HEK293T (cell line): ENCODE measurements at regions not wholly inside any gene's neighbourhood (a gene's known extent, or its start where the extent isn't known, plus 50 kb on each side); places are given as distances from the start of the nearest gene placed in this dataset.

Experiments
- CTCF ChIA-PET: fragments of 350-600 bp; formaldehyde crosslinking; extraction: SDS; loops from one replicate; lab custom pipeline; 2021; ENCODE audit warnings: antibody characterized with exemption, inconsistent platforms; lab: Yijun Ruan, JAX
- POLR2A ChIA-PET: fragments of 350-600 bp; formaldehyde crosslinking; extraction: SDS; loops from one replicate; lab custom pipeline; 2020; ENCODE audit warnings: antibody characterized with exemption, inconsistent platforms; lab: Yijun Ruan, JAX
- DNase-seq: peaks from one replicate; pipeline ENCODE4 v3.0.0; 2012; ENCODE audit warnings: mixed read lengths; ENCODE audit errors: extremely low spot score
- ARNT ChIP-seq: fragments of 450-650 bp; IDR thresholded peaks from 2 replicates; pipeline ENCODE4 v1.6.1; 2017; ENCODE audit warnings: mild to moderate bottlenecking
- BHLHE40 ChIP-seq: fragments of 450-650 bp; IDR thresholded peaks from 2 replicates; pipeline ENCODE4 v1.6.1; 2016; ENCODE audit warnings: mild to moderate bottlenecking, moderate library complexity, borderline replicate concordance
- CTBP1 ChIP-seq: fragments of 450-650 bp; IDR thresholded peaks from 2 replicates; pipeline ENCODE4 v1.6.1; 2016; ENCODE audit warnings: borderline replicate concordance
- ELF4 ChIP-seq: fragments of 450-650 bp; IDR thresholded peaks from 2 replicates; pipeline ENCODE4 v1.6.1; 2017; ENCODE audit warnings: antibody characterized with exemption
- FOXA1 ChIP-seq: fragments of 450-650 bp; IDR thresholded peaks from 2 replicates; pipeline ENCODE4 v1.6.1; 2016; ENCODE audit warnings: mild to moderate bottlenecking
- FOXK2 ChIP-seq: fragments of 450-650 bp; IDR thresholded peaks from 2 replicates; pipeline ENCODE4 v1.6.1; 2016; ENCODE audit warnings: mild to moderate bottlenecking
- FOXM1 ChIP-seq: fragments of 450-650 bp; IDR thresholded peaks from 2 replicates; pipeline ENCODE4 v1.6.1; 2017; ENCODE audit warnings: mild to moderate bottlenecking, borderline replicate concordance
- HDGF ChIP-seq: fragments of 450-650 bp; IDR thresholded peaks from 2 replicates; pipeline ENCODE4 v1.6.1; 2017; ENCODE audit warnings: antibody characterized with exemption, borderline replicate concordance
- L3MBTL2 ChIP-seq: fragments of 450-650 bp; conservative IDR thresholded peaks from 2 replicates; pipeline ENCODE4 v1.6.1; 2016; ENCODE audit warnings: mild to moderate bottlenecking
- LEF1 ChIP-seq: fragments of 450-650 bp; IDR thresholded peaks from 2 replicates; pipeline ENCODE4 v1.6.1; 2017; ENCODE audit warnings: mild to moderate bottlenecking, borderline replicate concordance
- NFRKB ChIP-seq: fragments of 450-650 bp; IDR thresholded peaks from 2 replicates; pipeline ENCODE4 v1.6.1; 2016; ENCODE audit warnings: mild to moderate bottlenecking, moderate library complexity
- PKNOX1 ChIP-seq: fragments of 450-650 bp; IDR thresholded peaks from 2 replicates; pipeline ENCODE4 v1.6.1; 2016
- SP1 ChIP-seq: fragments of 450-650 bp; IDR thresholded peaks from 2 replicates; pipeline ENCODE4 v1.6.1; 2017
- SUZ12 ChIP-seq: fragments of 450-650 bp; IDR thresholded peaks from 2 replicates; pipeline ENCODE4 v1.6.1; 2016; ENCODE audit warnings: mild to moderate bottlenecking
- TARDBP ChIP-seq: fragments of 450-650 bp; IDR thresholded peaks from 2 replicates; pipeline ENCODE4 v1.6.1; 2016
- ZNF384 ChIP-seq: fragments of 450-650 bp; IDR thresholded peaks from 2 replicates; pipeline ENCODE4 v1.6.1; 2016

- ChIA-PET POLR2A (no interaction called here), CTCF (no interaction called here)
- no peak for TF ChIP-seq SUZ12
- no peak for TF ChIP-seq FOXM1
- no peak for TF ChIP-seq L3MBTL2
- DNase-seq = no peak
Measured at GRCh38 chr2:16777123-16777870, 111.7 kb upstream of the CYRIA start.

- POLR2A ChIA-PET = no interaction called here
Measured at GRCh38 chr2:16775899-16776231, 110.2 kb upstream of the CYRIA start.

GRCh38 chr2:16774980-16775898, 109.6 kb upstream of the CYRIA start:
- DNase-seq = no peak
- ChIA-PET POLR2A (no interaction called here), CTCF (interaction anchor here (1.0 kb wide), 1 partner anchor 535 kb away, joined by 3 read pairs; no protein-coding TSS in a partner anchor)
- TF ChIP-seq ELF4 = no peak
- TF ChIP-seq BHLHE40 = no peak
- no peak for TF ChIP-seq PKNOX1
- TF ChIP-seq NFRKB = no peak
- no peak for TF ChIP-seq LEF1

More at GRCh38 chr2:16775899-16776231, 110.2 kb upstream of the CYRIA start:
- CTCF ChIA-PET = interaction anchor here (1.0 kb wide), 1 partner anchor 534 kb away, joined by 3 read pairs; no protein-coding TSS in a partner anchor
- TF ChIP-seq CTBP1 (no peak), L3MBTL2 (no peak), SP1 (no peak), PKNOX1 (no peak), ZNF384 (no peak), HDGF (no peak), FOXK2 (no peak), BHLHE40 (no peak), ELF4 (no peak), SUZ12 (no peak), LEF1 (no peak), NFRKB (no peak), ARNT (no peak), FOXM1 (no peak), FOXA1 (no peak)
- no peak for DNase-seq

GRCh38 chr2:16774091-16774490, 108.5 kb upstream of the CYRIA start:
- TF ChIP-seq CTBP1 = no peak
- TF ChIP-seq FOXM1 = no peak
- no peak for TF ChIP-seq FOXK2
- ChIA-PET POLR2A (no interaction called here), CTCF (no interaction called here)
- no peak for DNase-seq

GRCh38 chr2:16773080-16773713, 107.6 kb upstream of the CYRIA start:
- DNase-seq = peak; percentile 64
- ChIA-PET POLR2A (no interaction called here), CTCF (interaction anchor here (0.6 to 1.1 kb wide), 3 partner anchors 14 to 551 kb away, joined by 3 to 6 read pairs (median 4); no protein-coding TSS in a partner anchor)
- TF ChIP-seq ELF4 (no peak), BHLHE40 (no peak), LEF1 (no peak), FOXM1 (no peak), TARDBP (no peak), PKNOX1 (no peak), CTBP1 (no peak), SP1 (no peak), FOXK2 (no peak), SUZ12 (no peak), ZNF384 (no peak), FOXA1 (no peak), L3MBTL2 (no peak), HDGF (no peak)

GRCh38 chr2:16767789-16768476, 102.3 kb upstream of the CYRIA start:
- TF ChIP-seq ARNT (no peak), SUZ12 (no peak), L3MBTL2 (no peak), FOXM1 (no peak), BHLHE40 (no peak), FOXA1 (no peak), CTBP1 (no peak), SP1 (no peak), HDGF (no peak), NFRKB (no peak), TARDBP (no peak), ELF4 (no peak), FOXK2 (no peak), LEF1 (no peak)
- POLR2A ChIA-PET = no interaction called here
- CTCF ChIA-PET = interaction anchor here (1.2 kb wide), 1 partner anchor 11 kb away, joined by 3 read pairs; no protein-coding TSS in a partner anchor
- no peak for DNase-seq
